H7 (cell line): ENCODE measurements at regions not wholly inside any gene's neighbourhood (a gene's known extent, or its start where the extent isn't known, plus 50 kb on each side); places are given as distances from the start of the nearest gene placed in this dataset.
"Not testable (repeated sequence)": the region's sequence is repeated elsewhere in the genome, so short reads cannot be mapped to it uniquely, and the experiment has no call there.

Experiments
- DNase-seq: peaks from one replicate; pipeline ENCODE4 v3.0.0; 2012
- H3K27me3 ChIP-seq: 2 replicates; pipeline ENCODE4 v1.6.0; 2011; ENCODE audit warnings: mild to moderate bottlenecking, low read length; ENCODE audit not compliant: control insufficient read depth, insufficient read depth
- H3K36me3 ChIP-seq: replicated peaks from 2 replicates; pipeline ENCODE4 v1.5.1; 2011; ENCODE audit warnings: low read length; ENCODE audit not compliant: control insufficient read depth, insufficient read depth
- H3K4me3 ChIP-seq: 2 replicates; pipeline ENCODE4 v1.5.1; 2011; ENCODE audit warnings: low read depth, mild to moderate bottlenecking, control low read depth, low read length, moderate library complexity; ENCODE audit not compliant: insufficient read depth

- no peak for DNase-seq
- H3K4me3 ChIP-seq = no peak overlapping the region
- H3K27me3 ChIP-seq = no peaks in the 10 kb centered on the region
- H3K36me3 ChIP-seq = no peaks in the 10 kb centered on the region
Observed at GRCh38 chr13:74557870-74558269, 423.7 kb upstream of the KLF12 start.

- DNase-seq = no peak
- H3K4me3 ChIP-seq = no peak overlapping the region
- no peaks in the 10 kb centered on the region for H3K36me3 ChIP-seq
- no peaks in the 10 kb centered on the region for H3K27me3 ChIP-seq
Observed at GRCh38 chr13:74555651-74556420, 421.6 kb upstream of the KLF12 start.

GRCh38 chr13:74555276-74555625 lies 421.0 kb upstream of the KLF12 start:
- no peak for DNase-seq
- H3K27me3 ChIP-seq = no peaks in the 10 kb centered on the region
- no peak overlapping the region for H3K4me3 ChIP-seq
- no peaks in the 10 kb centered on the region for H3K36me3 ChIP-seq

- H3K27me3 ChIP-seq = no peaks in the 10 kb centered on the region
- no peaks in the 10 kb centered on the region for H3K36me3 ChIP-seq
- no peak for DNase-seq
- no peak overlapping the region for H3K4me3 ChIP-seq
Observed at GRCh38 chr13:74554569-74555275, 420.5 kb upstream of the KLF12 start.

- Histone ChIP-seq H3K36me3 (no peaks in the 10 kb centered on the region), H3K27me3 (no peaks in the 10 kb centered on the region), H3K4me3 (no peak overlapping the region)
- DNase-seq = no peak
Observed at GRCh38 chr13:74550039-74550438, 415.8 kb upstream of the KLF12 start.

- DNase-seq, H3K27me3 ChIP-seq, H3K4me3 ChIP-seq, H3K36me3 ChIP-seq: not testable (repeated sequence)
Observed at GRCh38 chr13:74536649-74537048, 402.4 kb upstream of the KLF12 start.

GRCh38 chr13:74533226-74533625 lies 399.0 kb upstream of the KLF12 start:
- Histone ChIP-seq H3K27me3 (no peaks in the 10 kb centered on the region), H3K36me3 (no peaks in the 10 kb centered on the region), H3K4me3 (no peak overlapping the region)
- DNase-seq = no peak

GRCh38 chr13:74530011-74530410 lies 395.8 kb upstream of the KLF12 start:
- Histone ChIP-seq H3K27me3 (no peaks in the 10 kb centered on the region), H3K36me3 (no peaks in the 10 kb centered on the region), H3K4me3 (no peak overlapping the region)
- DNase-seq = no peak

- DNase-seq = no peak
Observed at GRCh38 chr13:74528734-74529513, 394.7 kb upstream of the KLF12 start.

GRCh38 chr13:74523057-74523456 lies 388.9 kb upstream of the KLF12 start:
- Histone ChIP-seq H3K27me3 (no peaks in the 10 kb centered on the region), H3K36me3 (no peaks in the 10 kb centered on the region), H3K4me3 (no peak overlapping the region)
- DNase-seq = no peak

More at GRCh38 chr13:74528734-74529513, 394.7 kb upstream of the KLF12 start:
- Histone ChIP-seq H3K4me3 (no peak overlapping the region), H3K36me3 (no peaks in the 10 kb centered on the region), H3K27me3 (no peaks in the 10 kb centered on the region)

GRCh38 chr13:74511523-74511922 lies 377.3 kb upstream of the KLF12 start:
- Histone ChIP-seq H3K4me3 (no peak overlapping the region), H3K27me3 (no peaks in the 10 kb centered on the region), H3K36me3 (no peaks in the 10 kb centered on the region)
- no peak for DNase-seq

- Histone ChIP-seq H3K36me3 (no peaks in the 10 kb centered on the region), H3K4me3 (no peak overlapping the region), H3K27me3 (no peaks in the 10 kb centered on the region)
- DNase-seq = no peak
Observed at GRCh38 chr13:74487091-74487722, 353.0 kb upstream of the KLF12 start.

- no peaks in the 10 kb centered on the region for H3K27me3 ChIP-seq
- H3K4me3 ChIP-seq = no peak overlapping the region
- H3K36me3 ChIP-seq = no peaks in the 10 kb centered on the region
- no peak for DNase-seq
Observed at GRCh38 chr13:74485757-74486156, 351.6 kb upstream of the KLF12 start.

- no peak for DNase-seq
Observed at GRCh38 chr13:74479124-74479523, 344.9 kb upstream of the KLF12 start.

More at GRCh38 chr13:74479124-74479523, 344.9 kb upstream of the KLF12 start:
- H3K4me3 ChIP-seq = no peak overlapping the region
- no peaks in the 10 kb centered on the region for H3K27me3 ChIP-seq
- H3K36me3 ChIP-seq = no peaks in the 10 kb centered on the region
